K562 (cell line): ENCODE measurements at regions not wholly inside any gene's neighbourhood (a gene's known extent, or its start where the extent isn't known, plus 50 kb on each side); places are given as distances from the start of the nearest gene placed in this dataset.

Experiments used
- CBX3 ChIP-seq, 2 experiments: IDR thresholded peaks; 1 replicate in 1 of 2; 2 replicates in 1 of 2; pipeline ENCODE4 v1.6.1; 2012; ENCODE audit warnings: inconsistent platforms in 2 of 2, low read length in 2 of 2, borderline replicate concordance in 1 of 2, control low read depth in 1 of 2
- CEBPG ChIP-seq, 3 experiments: fragments of 200-800 bp in 1 of 3; sonication (Bioruptor generic) in 1 of 3; sonication (generic) in 1 of 3; formaldehyde crosslinking in 1 of 3; IDR thresholded peaks in 2 of 3; conservative IDR thresholded peaks in 1 of 3; 2 replicates each; pipeline versions ENCODE4 v1.6.1 to v1.8.0; 2016 to 2022; ENCODE audit warnings: missing compliant biosample characterization in 2 of 3, missing genetic modification characterization in 2 of 3, mild to moderate bottlenecking in 1 of 3, missing genetic modification reagents in 1 of 3
- EGR1 ChIP-seq: fragments of 450-650 bp; conservative IDR thresholded peaks from 2 replicates; pipeline ENCODE4 v1.6.1; 2017; ENCODE audit warnings: mild to moderate bottlenecking
- FOXA1 ChIP-seq: fragments of 450-650 bp; IDR thresholded peaks from 2 replicates; pipeline ENCODE4 v1.6.1; 2016; ENCODE audit warnings: mild to moderate bottlenecking, borderline replicate concordance
- FOXP1 ChIP-seq: sonication (generic); formaldehyde crosslinking; IDR thresholded peaks from 2 replicates; pipeline ENCODE4 v1.8.0; 2022; ENCODE audit warnings: mild to moderate bottlenecking, missing genetic modification reagents
- KLF13 ChIP-seq: fragments of 450-650 bp; IDR thresholded peaks from 2 replicates; pipeline ENCODE4 v1.6.1; 2016; ENCODE audit warnings: missing genetic modification characterization, low read depth, mild to moderate bottlenecking, missing compliant biosample characterization, moderate library complexity, borderline replicate concordance
- RBFOX2 ChIP-seq: fragments of 200-400 bp; formaldehyde crosslinking; IDR thresholded peaks from 2 replicates; pipeline ENCODE4 v1.6.1; 2017; ENCODE audit warnings: low read depth, mild to moderate bottlenecking, low read length, moderate library complexity
- SIX5 ChIP-seq, 2 experiments: IDR thresholded peaks; 2 replicates each; pipeline ENCODE4 v1.6.1; 2011; ENCODE audit warnings: low read length in 2 of 2, borderline replicate concordance in 1 of 2, low read depth in 1 of 2, mild to moderate bottlenecking in 1 of 2, moderate library complexity in 1 of 2; ENCODE audit not compliant: insufficient read depth in 1 of 2
- SOX6 ChIP-seq: fragments of 450-650 bp; IDR thresholded peaks from 2 replicates; pipeline ENCODE4 v1.6.1; 2014; ENCODE audit warnings: mild to moderate bottlenecking
- THAP12 ChIP-seq: fragments of 250-450 bp; sonication (Bioruptor Pico); IDR thresholded peaks from 2 replicates; pipeline ENCODE4 v1.9.0; 2021; ENCODE audit warnings: mild to moderate bottlenecking, inconsistent platforms
- UBTF ChIP-seq, 2 experiments: IDR thresholded peaks; 2 replicates each; pipeline ENCODE4 v1.6.1; 2012; ENCODE audit warnings: improper control_type of control experiment in 2 of 2, low read depth in 2 of 2, low read length in 2 of 2, borderline replicate concordance in 1 of 2
- ZNF57 ChIP-seq: fragments of 450-650 bp; formaldehyde crosslinking; IDR thresholded peaks from 2 replicates; pipeline ENCODE4 v1.4.0; 2020; ENCODE audit warnings: mild to moderate bottlenecking, moderate library complexity
- TF ChIP-seq, protein P1 (sequence below): fragments of 450-650 bp; conservative IDR thresholded peaks from 2 replicates; pipeline ENCODE4 v1.6.1; 2016; ENCODE audit warnings: missing genetic modification characterization, low read depth, mild to moderate bottlenecking, control low read depth, missing compliant biosample characterization

DNA sequence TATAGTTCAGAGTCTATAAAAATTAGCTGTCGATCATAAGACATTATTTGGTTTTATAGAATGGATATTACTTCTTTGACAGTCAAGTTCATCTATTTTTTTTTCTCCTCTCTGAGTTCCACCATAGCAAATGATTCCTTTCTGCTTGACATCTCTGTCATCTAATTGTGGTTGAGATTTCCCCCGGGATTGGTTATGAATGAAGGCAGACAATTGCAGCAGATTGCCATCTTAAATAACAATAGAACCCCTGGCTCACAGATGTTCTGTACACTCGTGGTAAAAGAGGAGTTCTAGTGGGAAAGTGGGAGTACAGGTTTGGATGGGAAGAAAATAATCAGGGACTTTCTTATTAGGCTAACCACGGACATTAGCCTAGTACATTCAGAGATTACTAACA, 292.1 kb upstream of the NRXN1 start (continued):
- TF ChIP-seq THAP12, result no peak
- TF ChIP-seq ZNF57 (CRISPR knock-in tag), result no peak
- no peak for TF ChIP-seq CEBPG (CRISPR knock-in tag; IDR thresholded peaks at IDR 0.05)
- no peak for TF ChIP-seq CEBPG (tag; conservative IDR thresholded peaks at IDR 0.05 in 1 of 2, IDR thresholded peaks at IDR 0.05 in 1 of 2)
- no peak for TF ChIP-seq FOXA1
- TF ChIP-seq SIX5 (IDR thresholded peaks at IDR 0.05; ENCODE audit: borderline replicate concordance in 1 of 2, insufficient read depth in 1 of 2, low read depth in 1 of 2, low read length in 2 of 2), result no peak
- TF ChIP-seq FOXP1, result no peak
- TF ChIP-seq, protein P1, sequence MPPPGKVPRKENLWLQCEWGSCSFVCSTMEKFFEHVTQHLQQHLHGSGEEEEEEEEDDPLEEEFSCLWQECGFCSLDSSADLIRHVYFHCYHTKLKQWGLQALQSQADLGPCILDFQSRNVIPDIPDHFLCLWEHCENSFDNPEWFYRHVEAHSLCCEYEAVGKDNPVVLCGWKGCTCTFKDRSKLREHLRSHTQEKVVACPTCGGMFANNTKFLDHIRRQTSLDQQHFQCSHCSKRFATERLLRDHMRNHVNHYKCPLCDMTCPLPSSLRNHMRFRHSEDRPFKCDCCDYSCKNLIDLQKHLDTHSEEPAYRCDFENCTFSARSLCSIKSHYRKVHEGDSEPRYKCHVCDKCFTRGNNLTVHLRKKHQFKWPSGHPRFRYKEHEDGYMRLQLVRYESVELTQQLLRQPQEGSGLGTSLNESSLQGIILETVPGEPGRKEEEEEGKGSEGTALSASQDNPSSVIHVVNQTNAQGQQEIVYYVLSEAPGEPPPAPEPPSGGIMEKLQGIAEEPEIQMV, result no peak
- TF ChIP-seq KLF13 (tag), result no peak
- TF ChIP-seq UBTF (IDR thresholded peaks at IDR 0.05; ENCODE audit: borderline replicate concordance in 1 of 2, low read depth in 2 of 2, low read length in 2 of 2), result no peak
- TF ChIP-seq EGR1, result no peak
- no peak for TF ChIP-seq RBFOX2
- no peak for TF ChIP-seq CBX3 (IDR thresholded peaks at IDR 0.05; ENCODE audit: borderline replicate concordance in 1 of 2, low read length in 2 of 2)
- no peak for TF ChIP-seq SOX6
